ENCODE measurements at regions not wholly inside any gene's neighbourhood (a gene's known extent, or its start where the extent isn't known, plus 50 kb on each side); places are given as distances from the start of the nearest gene placed in this dataset.

DNA sequence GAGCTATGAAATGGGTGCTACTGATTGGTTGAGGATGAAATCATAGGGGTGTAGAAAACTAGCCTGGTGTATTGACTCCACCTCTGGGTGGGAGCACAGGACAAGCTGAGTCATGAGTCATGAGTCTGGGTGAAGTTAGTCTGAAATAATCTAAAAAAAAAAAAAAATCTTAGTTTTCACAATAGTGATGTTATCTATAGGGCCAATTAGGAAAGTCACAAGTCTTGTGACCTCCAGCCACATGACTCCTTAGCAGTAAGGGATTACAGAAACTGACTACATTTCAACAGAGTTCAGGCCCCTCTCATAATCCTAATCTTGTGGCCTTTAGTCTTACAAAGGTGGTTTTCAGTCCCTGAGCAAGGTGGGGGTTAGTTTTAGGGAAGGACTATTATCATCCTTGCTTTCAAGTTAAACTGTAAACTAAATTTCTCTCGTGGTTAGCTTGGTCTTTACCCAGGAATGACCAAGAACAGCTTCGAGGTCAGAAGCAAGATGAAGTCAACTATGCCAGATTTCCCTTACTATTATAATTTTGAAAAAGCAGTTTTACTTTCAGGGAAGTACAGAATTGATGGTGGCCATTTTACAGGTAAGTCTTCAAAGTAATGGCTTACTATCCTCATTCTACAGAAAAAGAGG lies 338.0 kb upstream of the GYPC start:
- no peak for TF ChIP-seq CTCF (IDR thresholded peaks at IDR 0.05)
- DNase-seq, result no peak
- Histone ChIP-seq H3K4me1 (ENCODE audit: low read depth) (no peaks in the 10 kb centered on the region), H3K36me3 (ENCODE audit: low read depth) (no peaks in the 10 kb centered on the region), H3K4me3 (no peak overlapping the region), H3K9me3 (no peaks in the 10 kb centered on the region)
- no peak for ATAC-seq
- intact Hi-C loops (cut with DNase I, micrococcal nuclease), result no loop called here

- TF ChIP-seq CTCF (IDR thresholded peaks at IDR 0.05), result no peak
- intact Hi-C loops (cut with DNase I, micrococcal nuclease), result no loop called here
- Histone ChIP-seq H3K4me3 (no peak overlapping the region), H3K9me3 (no peaks in the 10 kb centered on the region), H3K4me1 (ENCODE audit: low read depth) (no peaks in the 10 kb centered on the region), H3K36me3 (ENCODE audit: low read depth) (no peaks in the 10 kb centered on the region)
- ATAC-seq (no peak), DNase-seq (no peak)
Measured at GRCh38 chr2:126322342-126322741, 333.6 kb upstream of the GYPC start.

- intact Hi-C loops (cut with DNase I, micrococcal nuclease), result no loop called here
- H3K9me3 ChIP-seq, result no peaks in the 10 kb centered on the region
- H3K4me1 ChIP-seq (ENCODE audit: low read depth), result no peaks in the 10 kb centered on the region
- DNase-seq (no peak), ATAC-seq (no peak)
- no peak for TF ChIP-seq CTCF (IDR thresholded peaks at IDR 0.05)
- H3K36me3 ChIP-seq (ENCODE audit: low read depth), result no peaks in the 10 kb centered on the region
- H3K4me3 ChIP-seq, result no peak overlapping the region
Measured at GRCh38 chr2:126325202-126325601, 330.8 kb upstream of the GYPC start.

- intact Hi-C loops (cut with DNase I, micrococcal nuclease), result no loop called here
- Histone ChIP-seq H3K9me3 (peaks cover 7% of the 10 kb centered on the region), H3K4me3 (no peak overlapping the region), H3K4me1 (ENCODE audit: low read depth) (no peaks in the 10 kb centered on the region), H3K36me3 (ENCODE audit: low read depth) (no peaks in the 10 kb centered on the region)
- DNase-seq, result no peak
- TF ChIP-seq CTCF (IDR thresholded peaks at IDR 0.05), result no peak
- no peak for ATAC-seq
Measured at GRCh38 chr2:126329173-126329572, 326.8 kb upstream of the GYPC start.

GRCh38 chr2:126342457-126342856 lies 313.5 kb upstream of the GYPC start:
- Histone ChIP-seq H3K4me3 (no peak overlapping the region), H3K36me3 (ENCODE audit: low read depth) (no peaks in the 10 kb centered on the region), H3K4me1 (ENCODE audit: low read depth) (no peaks in the 10 kb centered on the region), H3K9me3 (no peaks in the 10 kb centered on the region)
- no peak for TF ChIP-seq CTCF (IDR thresholded peaks at IDR 0.05)
- ATAC-seq (no peak), DNase-seq (no peak)
- intact Hi-C loops (cut with DNase I, micrococcal nuclease), result no loop called here

DNA sequence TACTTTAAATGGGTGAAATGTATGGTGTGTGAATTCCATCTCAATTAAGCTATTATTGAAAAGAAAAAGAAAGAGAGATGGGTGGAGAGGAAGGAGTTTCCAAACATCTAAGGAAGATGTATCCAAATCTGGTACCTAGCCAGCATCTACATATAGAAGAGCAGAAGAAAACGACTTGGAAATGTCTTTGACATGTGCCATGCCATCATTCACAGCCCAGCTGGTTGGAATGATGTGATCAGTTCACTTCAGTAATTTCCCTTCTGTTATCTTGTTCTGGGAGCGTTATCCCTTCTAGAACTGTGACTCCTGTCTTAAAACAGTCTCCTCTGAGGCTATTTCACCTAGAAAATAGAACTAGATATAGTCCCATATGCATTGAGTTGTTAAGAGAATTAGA lies 312.8 kb upstream of the GYPC start:
- Histone ChIP-seq H3K36me3 (ENCODE audit: low read depth) (no peaks in the 10 kb centered on the region), H3K4me1 (ENCODE audit: low read depth) (no peaks in the 10 kb centered on the region), H3K9me3 (no peaks in the 10 kb centered on the region), H3K4me3 (no peak overlapping the region)
- no peak for TF ChIP-seq CTCF (IDR thresholded peaks at IDR 0.05)
- ATAC-seq, result no peak
- intact Hi-C loops (cut with DNase I, micrococcal nuclease), result no loop called here
- no peak for DNase-seq

Measured in mucosa of descending colon (tissue), 3 donors.